GM23338 (cell line): ENCODE measurements at regions not wholly inside any gene's neighbourhood (a gene's known extent, or its start where the extent isn't known, plus 50 kb on each side); places are given as distances from the start of the nearest gene placed in this dataset.

Source experiments
- ATAC-seq: fragments of 200-7000 bp; cut with Tn5 transposase; 3 replicates; pipeline ENCODE4 v1.9.1; 2020
- DNase-seq: peaks from one replicate; pipeline ENCODE4 v3.0.0-alpha.2; 2015; ENCODE audit warnings: low spot score
- H2AFZ ChIP-seq: fragments of 200-600 bp; sonication (generic); 2 replicates; pipeline ENCODE4 v1.8.0; 2016; ENCODE audit warnings: antibody characterized with exemption, mild to moderate bottlenecking, moderate library complexity
- H3F3A ChIP-seq: fragments of 200-600 bp; sonication (generic); replicated peaks from 2 replicates; pipeline ENCODE4 v1.8.0; 2017; ENCODE audit warnings: antibody characterized with exemption, mixed run types, low read depth
- H3K27ac ChIP-seq: fragments of 200-600 bp; sonication (generic); 2 replicates; pipeline ENCODE4 v1.6.1; 2016; ENCODE audit warnings: low read depth
- H3K27me3 ChIP-seq: fragments of 200-600 bp; sonication (generic); 2 replicates; pipeline ENCODE4 v1.8.0; 2016; ENCODE audit warnings: mild to moderate bottlenecking, mixed run types, moderate library complexity; ENCODE audit not compliant: insufficient read depth
- H3K36me3 ChIP-seq: fragments of 200-600 bp; sonication (generic); 2 replicates; pipeline ENCODE4 v1.8.0; 2016; ENCODE audit warnings: mild to moderate bottlenecking; ENCODE audit not compliant: insufficient read depth
- H3K4me1 ChIP-seq: fragments of 200-600 bp; sonication (generic); 2 replicates; pipeline ENCODE4 v1.8.0; 2016; ENCODE audit warnings: mild to moderate bottlenecking, moderate library complexity; ENCODE audit not compliant: insufficient read depth
- H3K4me2 ChIP-seq: fragments of 200-600 bp; sonication (generic); 2 replicates; pipeline ENCODE4 v1.7.1; 2017; ENCODE audit warnings: mixed run types
- H3K4me3 ChIP-seq: fragments of 200-600 bp; sonication (generic); 2 replicates; pipeline ENCODE4 v1.6.1; 2016; ENCODE audit warnings: mixed run types
- H3K79me2 ChIP-seq: fragments of 200-600 bp; sonication (generic); replicated peaks from 2 replicates; pipeline ENCODE4 v1.8.0; 2017; ENCODE audit warnings: mild to moderate bottlenecking; ENCODE audit not compliant: insufficient read depth
- H3K9me2 ChIP-seq: fragments of 200-600 bp; sonication (generic); 2 replicates; pipeline ENCODE4 v1.8.0; 2017; ENCODE audit not compliant: insufficient read depth
- H4K20me1 ChIP-seq: fragments of 200-600 bp; sonication (generic); replicated peaks from 2 replicates; pipeline ENCODE4 v1.8.0; 2017; ENCODE audit warnings: mild to moderate bottlenecking; ENCODE audit not compliant: insufficient read depth
- H3K27ac Mint-ChIP-seq: 2 replicates; pipeline ENCODE4 v1.8.0; 2020; ENCODE audit warnings: inconsistent platforms, mild to moderate bottlenecking, moderate library complexity, mixed read lengths
- H3K27me3 Mint-ChIP-seq: 3 replicates; pipeline ENCODE4 v1.8.0; 2022; ENCODE audit warnings: low read depth, mild to moderate bottlenecking, moderate library complexity, mixed read lengths, inconsistent platforms; ENCODE audit not compliant: insufficient read depth, poor library complexity
- H3K36me3 Mint-ChIP-seq: 3 replicates; pipeline ENCODE4 v1.8.0; 2021; ENCODE audit warnings: low read depth, mild to moderate bottlenecking, inconsistent platforms, moderate library complexity, mixed read lengths
- H3K4me1 Mint-ChIP-seq: 3 replicates; pipeline ENCODE4 v1.8.0; 2020; ENCODE audit warnings: mild to moderate bottlenecking, inconsistent platforms, mixed read lengths
- H3K4me3 Mint-ChIP-seq: 3 replicates; pipeline ENCODE4 v1.8.0; 2021; ENCODE audit warnings: moderate library complexity, mild to moderate bottlenecking, inconsistent platforms, mixed read lengths
- H3K9me3 Mint-ChIP-seq: 3 replicates; pipeline ENCODE4 v1.8.0; 2020; ENCODE audit warnings: moderate library complexity, mild to moderate bottlenecking, inconsistent platforms, mixed read lengths
- CREB1 ChIP-seq: fragments of 250-450 bp; sonication (Bioruptor Pico); IDR thresholded peaks from 2 replicates; pipeline ENCODE4 v1.5.0; 2020; ENCODE audit warnings: low read depth, mild to moderate bottlenecking, moderate library complexity
- CTCF ChIP-seq, 2 experiments: fragments of 200-600 bp in 1 of 2; sonication (generic) in 1 of 2; conservative IDR thresholded peaks; 2 replicates each; pipeline versions ENCODE4 v1.5.1 to v1.6.1; 2016 to 2017; ENCODE audit warnings: antibody characterized with exemption in 2 of 2, low read depth in 2 of 2, mild to moderate bottlenecking in 2 of 2, moderate library complexity in 1 of 2
- ETS1 ChIP-seq: IDR thresholded peaks from 2 replicates; pipeline ENCODE4 v1.6.1; 2016; ENCODE audit warnings: antibody characterized with exemption
- EZH2 ChIP-seq: fragments of 200-600 bp; sonication (generic); IDR thresholded peaks from one replicate; pipeline ENCODE4 v1.8.0; 2017; ENCODE audit warnings: antibody characterized with exemption, mild to moderate bottlenecking, low read depth; ENCODE audit not compliant: unreplicated experiment
- EZH2phosphoT487 ChIP-seq: fragments of 200-600 bp; sonication (generic); IDR thresholded peaks from one replicate; pipeline ENCODE4 v1.8.1; 2018; ENCODE audit warnings: antibody characterized with exemption; ENCODE audit not compliant: unreplicated experiment
- JUNB ChIP-seq: IDR thresholded peaks from one replicate; pipeline ENCODE4 v1.6.1; 2016; ENCODE audit warnings: antibody characterized with exemption; ENCODE audit not compliant: unreplicated experiment
- NANOG ChIP-seq: IDR thresholded peaks from 2 replicates; pipeline ENCODE4 v1.6.1; 2016; ENCODE audit warnings: antibody characterized with exemption, borderline replicate concordance
- POLR2AphosphoS5 ChIP-seq: IDR thresholded peaks from 2 replicates; pipeline ENCODE4 v1.6.1; 2016; ENCODE audit warnings: antibody characterized with exemption, low read depth
- REST ChIP-seq: IDR thresholded peaks from one replicate; pipeline ENCODE4 v1.6.1; 2018; ENCODE audit warnings: antibody characterized with exemption; ENCODE audit not compliant: unreplicated experiment
- STAT1 ChIP-seq: IDR thresholded peaks from one replicate; pipeline ENCODE4 v1.6.1; 2016; ENCODE audit warnings: antibody characterized with exemption; ENCODE audit not compliant: unreplicated experiment
- ZNF114 ChIP-seq: fragments of 250-450 bp; sonication (Bioruptor Pico); IDR thresholded peaks from 2 replicates; pipeline ENCODE4 v1.5.0; 2020; ENCODE audit warnings: mild to moderate bottlenecking, moderate library complexity
- ZNF331 ChIP-seq: fragments of 250-450 bp; sonication (Bioruptor Pico); IDR thresholded peaks from 2 replicates; pipeline ENCODE4 v1.5.0; 2020; ENCODE audit warnings: low read depth, mild to moderate bottlenecking, moderate library complexity
- ZNF462 ChIP-seq: fragments of 250-450 bp; sonication (Bioruptor Pico); IDR thresholded peaks from 2 replicates; pipeline ENCODE4 v1.5.0; 2020; ENCODE audit warnings: mild to moderate bottlenecking, moderate library complexity

GRCh38 chr5:24026288-24026687 is 518.9 kb downstream of the PRDM9 start:
- H3K27ac Mint-ChIP-seq, result no peak overlapping the region
- H3K27ac ChIP-seq, result no peak overlapping the region
- no peak overlapping the region for H3K4me2 ChIP-seq
- H3K36me3 Mint-ChIP-seq, result no peaks in the 10 kb centered on the region; the same call in 2 of the 3 replicates
- TF ChIP-seq ZNF462 (CRISPR knock-in tag) (no peak), CREB1 (CRISPR knock-in tag) (no peak), ZNF331 (CRISPR knock-in tag) (no peak), ETS1 (no peak), ZNF114 (CRISPR knock-in tag) (no peak), STAT1 (no peak), NANOG (no peak), REST (no peak), JUNB (no peak), EZH2 (no peak), CTCF (conservative IDR thresholded peaks at IDR 0.05; ENCODE audit: low read depth in 2 of 2) (no peak), EZH2phosphoT487 (no peak), POLR2AphosphoS5 (no peak)
- peaks cover 44% of the 10 kb centered on the region for H3K9me3 Mint-ChIP-seq
- no peaks in the 10 kb centered on the region for H3K4me1 ChIP-seq
- H3K79me2 ChIP-seq, result no peaks in the 10 kb centered on the region
- no peaks in the 10 kb centered on the region; the same call in 1 of the 2 replicates for H3K9me2 ChIP-seq
- peaks cover 2% of the 10 kb centered on the region for H3K27me3 Mint-ChIP-seq
- H2AFZ ChIP-seq, result no peak overlapping the region
- no peaks in the 10 kb centered on the region for H3F3A ChIP-seq
- no peaks in the 10 kb centered on the region for H3K27me3 ChIP-seq
- H3K4me3 ChIP-seq, result no peak overlapping the region
- ATAC-seq (no peak), DNase-seq (no peak)
- no peaks in the 10 kb centered on the region; the same call in 1 of the 2 replicates for H3K36me3 ChIP-seq
- no peaks in the 10 kb centered on the region for H4K20me1 ChIP-seq
- H3K4me1 Mint-ChIP-seq, result no peaks in the 10 kb centered on the region
- no peak overlapping the region for H3K4me3 Mint-ChIP-seq
